NCI-H2081 treated with DMSO at 0.1 percent for 48 hours (cell line): ENCODE measurements at regions not wholly inside any gene's neighbourhood (a gene's known extent, or its start where the extent isn't known, plus 50 kb on each side); places are given as distances from the start of the nearest gene placed in this dataset.

Experiments used
- DNase-seq: peaks from one replicate; lab custom pipeline; 2025; lab: John Stamatoyannopoulos, UW

- DNase-seq, result no peak
Measured at GRCh38 chr11:111035746-111036145, 209.8 kb upstream of the POU2AF2 start.

- DNase-seq, result no peak
Measured at GRCh38 chr11:111026241-111026640, 219.3 kb upstream of the POU2AF2 start.

GRCh38 chr11:111021131-111021530, 224.4 kb upstream of the POU2AF2 start:
- DNase-seq, result no peak

DNA sequence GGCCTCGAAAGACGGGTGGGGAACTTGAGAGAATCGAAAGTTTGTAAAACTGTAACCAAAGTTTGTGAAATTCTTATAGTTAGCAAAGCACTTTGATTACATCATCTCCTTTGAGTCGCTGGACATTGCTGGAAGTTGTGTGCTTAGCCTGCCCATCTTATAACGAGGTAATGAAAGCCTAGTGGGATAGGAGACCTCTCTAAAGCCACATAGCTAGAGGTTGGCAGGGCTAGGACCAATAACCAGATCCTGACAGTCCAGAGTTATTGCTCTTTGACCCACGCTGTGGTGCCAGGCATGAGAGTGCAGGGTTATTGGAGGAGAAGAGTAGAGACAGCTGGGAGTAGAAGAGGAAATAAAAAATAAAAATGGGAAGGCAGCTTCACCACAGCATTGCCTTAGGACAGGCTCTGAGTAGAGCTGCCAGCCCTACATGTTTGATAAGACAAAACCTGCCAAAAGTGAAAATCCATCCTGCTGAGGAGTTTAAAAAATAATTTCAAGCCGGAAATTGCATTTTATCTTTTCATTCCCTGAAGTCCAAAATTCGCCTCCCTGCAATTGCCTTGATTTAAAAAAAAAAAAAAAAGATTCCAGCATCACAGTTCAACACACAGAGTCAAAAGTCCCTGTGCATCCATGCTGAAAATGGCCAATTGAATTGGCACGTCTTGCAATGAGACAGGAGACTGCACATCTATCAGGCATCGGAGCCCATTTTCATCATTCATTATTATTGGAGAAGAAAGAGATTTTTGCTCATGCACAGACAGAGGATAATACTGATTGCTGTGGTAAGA, 225.5 kb upstream of the POU2AF2 start:
- DNase-seq, result no peak

- no peak for DNase-seq
Measured at GRCh38 chr11:111019451-111019850, 226.1 kb upstream of the POU2AF2 start.

GRCh38 chr11:111018566-111018965, 227.0 kb upstream of the POU2AF2 start:
- DNase-seq, result no peak

GRCh38 chr11:111012491-111012890, 233.0 kb upstream of the POU2AF2 start:
- DNase-seq, result no peak

DNA sequence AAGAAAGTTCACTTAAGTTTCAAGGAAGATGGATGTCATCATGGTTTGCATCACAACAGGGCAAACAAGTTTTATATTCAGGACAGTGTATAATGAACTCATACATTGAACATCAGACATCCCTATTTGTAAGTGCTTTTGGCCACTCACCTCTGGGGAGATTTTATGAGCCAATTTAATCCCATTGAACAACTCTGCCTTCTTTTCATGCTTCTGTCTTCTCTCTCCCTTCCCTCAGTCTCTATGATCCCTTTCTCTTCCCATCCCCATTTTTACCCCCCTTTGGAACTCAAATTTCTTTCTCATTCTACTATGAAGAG, 234.3 kb upstream of the POU2AF2 start:
- no peak for DNase-seq

DNA sequence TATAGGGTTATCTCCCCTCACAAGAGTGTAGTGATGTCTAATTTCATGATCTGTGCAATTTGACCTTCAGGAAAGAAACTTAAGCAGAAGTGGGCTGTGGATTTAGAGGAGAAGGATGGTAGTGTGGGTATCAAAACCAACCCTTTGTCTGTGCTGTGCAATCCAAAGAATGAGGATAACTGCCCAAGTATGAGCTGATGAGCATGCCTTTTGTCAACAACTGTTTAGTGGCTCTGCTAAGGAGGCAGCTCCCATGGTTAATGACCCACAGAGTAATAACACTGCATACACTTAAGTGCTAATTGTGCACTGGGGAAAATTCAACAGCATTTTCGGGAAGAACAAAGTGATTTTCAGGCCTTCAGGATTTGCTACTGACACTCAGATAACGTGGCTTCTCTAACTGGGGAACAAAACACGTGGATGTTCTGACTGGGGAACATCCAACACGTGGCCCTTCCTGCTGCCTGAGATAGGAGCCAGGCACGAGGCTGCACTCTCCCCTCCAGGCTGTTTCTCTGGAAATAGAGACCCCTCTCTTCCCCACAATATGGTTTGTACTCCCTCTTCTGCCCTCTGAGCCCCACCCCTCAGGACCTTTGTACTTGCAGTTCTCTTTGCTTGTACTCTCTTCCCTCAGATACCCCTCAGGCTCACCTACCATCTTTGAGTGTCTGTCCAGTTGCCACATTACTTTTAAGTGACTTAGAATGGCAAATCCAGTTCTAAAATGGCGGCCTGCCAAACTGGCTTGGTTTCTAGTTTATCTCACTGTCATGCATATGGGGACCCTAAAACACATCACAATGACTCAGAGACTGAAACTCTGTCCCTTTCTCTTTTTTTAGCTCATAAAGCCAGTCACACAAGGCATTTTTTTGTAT, 234.9 kb upstream of the POU2AF2 start:
- no peak for DNase-seq

DNA sequence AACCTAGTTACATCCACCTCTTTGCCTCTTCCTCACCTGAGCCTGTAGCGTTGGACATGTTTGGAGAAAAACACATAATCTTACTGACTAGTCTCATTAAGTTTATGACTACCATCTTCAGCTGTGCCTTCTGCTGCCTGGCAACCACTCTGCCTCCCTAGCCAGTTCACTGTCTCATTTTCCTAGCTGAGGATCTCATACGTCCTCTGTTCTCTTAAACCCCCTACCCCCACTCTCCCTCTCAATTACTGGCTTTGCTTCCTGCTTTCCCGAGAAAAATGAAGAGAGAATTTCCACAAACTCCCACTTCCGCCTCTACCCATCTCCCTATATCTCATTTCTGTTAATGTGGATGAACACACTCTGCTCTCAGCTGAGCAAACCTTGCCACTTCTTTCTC, 239.3 kb upstream of the POU2AF2 start:
- DNase-seq, result no peak

- DNase-seq, result no peak
Measured at GRCh38 chr11:111001986-111002611, 243.4 kb upstream of the POU2AF2 start.

- DNase-seq, result no peak
Measured at GRCh38 chr11:111001081-111001430, 244.5 kb upstream of the POU2AF2 start.

DNA sequence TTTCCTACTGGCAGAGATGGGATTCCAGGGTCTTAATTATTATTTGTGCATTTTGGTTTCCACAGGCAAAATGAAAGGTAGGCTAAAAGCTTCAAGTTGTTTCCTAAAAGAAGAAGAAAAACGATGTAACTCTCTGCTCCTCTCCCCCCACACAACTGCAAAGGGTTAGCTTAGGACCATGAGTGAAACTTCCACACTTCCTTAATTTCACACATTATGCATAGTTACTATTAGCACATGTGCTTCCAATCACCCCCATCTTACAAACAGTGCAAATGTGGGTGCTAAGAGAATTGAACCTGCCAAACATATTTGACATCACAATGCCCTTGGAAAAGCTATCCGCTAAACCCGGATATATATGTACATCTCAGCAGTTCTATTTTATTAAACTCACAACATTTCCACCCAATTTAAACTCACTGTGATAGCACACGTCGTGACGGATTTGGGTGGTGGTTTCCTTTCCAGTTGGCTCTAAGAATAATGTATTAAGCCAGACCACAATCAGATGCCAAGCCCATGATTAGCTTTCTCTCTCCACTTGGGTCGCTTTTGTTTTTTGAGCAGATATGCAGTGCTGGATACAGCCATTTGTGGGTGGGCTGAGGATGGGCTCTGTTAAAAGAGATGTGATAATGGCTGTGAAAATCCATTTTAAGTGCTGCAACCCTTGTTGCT, 245.0 kb upstream of the POU2AF2 start:
- DNase-seq, result no peak

- no peak for DNase-seq
Measured at GRCh38 chr11:110992481-110992880, 253.0 kb upstream of the POU2AF2 start.

GRCh38 chr11:110991661-110992355, 253.7 kb upstream of the POU2AF2 start:
- no peak for DNase-seq

GRCh38 chr11:110990311-110990710, 255.2 kb upstream of the POU2AF2 start:
- no peak for DNase-seq

GRCh38 chr11:110989428-110990133, 255.9 kb upstream of the POU2AF2 start:
- DNase-seq, result no peak

- DNase-seq, result no peak
Measured at GRCh38 chr11:110988671-110989070, 256.9 kb upstream of the POU2AF2 start.

GRCh38 chr11:110986016-110986415, 259.5 kb upstream of the POU2AF2 start:
- no peak for DNase-seq

DNA sequence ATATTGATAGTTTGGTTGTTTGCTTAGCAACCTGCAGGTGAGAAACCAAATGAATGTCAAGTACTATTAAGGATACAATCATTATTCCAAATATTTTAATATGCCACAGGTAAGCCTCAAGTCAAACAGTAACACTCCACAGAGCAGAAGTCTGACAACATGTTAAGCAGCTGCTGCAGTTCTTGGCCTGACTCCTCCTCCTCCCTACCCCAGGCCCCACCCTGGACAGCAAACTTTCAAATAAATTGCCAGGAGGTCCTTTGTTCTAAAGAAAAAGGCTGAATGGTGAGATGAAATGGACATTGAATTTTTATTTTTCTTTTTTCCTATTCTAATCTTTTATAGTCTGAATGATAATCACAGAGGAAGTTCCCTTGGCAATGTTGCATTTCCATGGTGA, 260.0 kb upstream of the POU2AF2 start:
- no peak for DNase-seq

- no peak for DNase-seq
Measured at GRCh38 chr11:110984693-110985092, 260.8 kb upstream of the POU2AF2 start.
